ENCODE measurements at regions not wholly inside any gene's neighbourhood (a gene's known extent, or its start where the extent isn't known, plus 50 kb on each side); places are given as distances from the start of the nearest gene placed in this dataset.
A peak's percentile ranks its signal among the peaks of the same experiment; 100 is the strongest.

DNA sequence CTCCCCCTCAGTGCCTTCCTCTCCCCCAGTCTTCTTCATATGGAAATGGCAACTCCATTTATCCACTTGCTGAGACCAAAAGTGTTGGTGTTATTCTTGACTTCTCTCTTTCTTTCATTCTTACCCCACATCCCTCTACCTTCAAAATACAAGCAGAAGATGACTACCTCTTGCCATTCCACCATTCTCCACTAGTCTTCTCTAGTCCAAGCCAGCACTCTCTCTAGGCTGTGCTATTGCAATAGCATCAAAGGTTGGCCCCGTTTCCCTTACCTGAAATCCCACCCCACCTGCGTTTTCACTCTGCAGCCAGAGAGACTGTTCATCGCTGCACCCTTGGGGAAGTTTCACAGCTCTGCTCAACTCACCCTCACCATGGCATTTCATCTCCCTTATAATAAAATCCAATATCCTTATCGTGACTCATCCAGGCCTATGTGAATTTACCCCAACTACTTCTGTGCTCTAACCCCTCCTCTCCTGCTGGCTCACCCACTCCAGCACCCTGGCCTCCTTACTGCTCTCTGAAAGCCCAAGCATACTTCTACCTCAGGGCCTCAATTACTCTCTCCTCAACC, 109.1 kb downstream of the LSM5 start:
- Histone ChIP-seq H3K27me3 (ENCODE audit: low read depth) (peaks cover 61% of the 10 kb centered on the region), H3K4me1 (no peaks in the 10 kb centered on the region), H3K9me3 (replicated peaks) (no peaks in the 10 kb centered on the region), H3K36me3 (no peaks in the 10 kb centered on the region), H3K27ac (replicated peaks) (no peak overlapping the region), H3K4me3 (no peak overlapping the region)
- intact Hi-C loops (cut with micrococcal nuclease) = no loop called here
- DNase-seq = no peak
- TF ChIP-seq, protein P1, sequence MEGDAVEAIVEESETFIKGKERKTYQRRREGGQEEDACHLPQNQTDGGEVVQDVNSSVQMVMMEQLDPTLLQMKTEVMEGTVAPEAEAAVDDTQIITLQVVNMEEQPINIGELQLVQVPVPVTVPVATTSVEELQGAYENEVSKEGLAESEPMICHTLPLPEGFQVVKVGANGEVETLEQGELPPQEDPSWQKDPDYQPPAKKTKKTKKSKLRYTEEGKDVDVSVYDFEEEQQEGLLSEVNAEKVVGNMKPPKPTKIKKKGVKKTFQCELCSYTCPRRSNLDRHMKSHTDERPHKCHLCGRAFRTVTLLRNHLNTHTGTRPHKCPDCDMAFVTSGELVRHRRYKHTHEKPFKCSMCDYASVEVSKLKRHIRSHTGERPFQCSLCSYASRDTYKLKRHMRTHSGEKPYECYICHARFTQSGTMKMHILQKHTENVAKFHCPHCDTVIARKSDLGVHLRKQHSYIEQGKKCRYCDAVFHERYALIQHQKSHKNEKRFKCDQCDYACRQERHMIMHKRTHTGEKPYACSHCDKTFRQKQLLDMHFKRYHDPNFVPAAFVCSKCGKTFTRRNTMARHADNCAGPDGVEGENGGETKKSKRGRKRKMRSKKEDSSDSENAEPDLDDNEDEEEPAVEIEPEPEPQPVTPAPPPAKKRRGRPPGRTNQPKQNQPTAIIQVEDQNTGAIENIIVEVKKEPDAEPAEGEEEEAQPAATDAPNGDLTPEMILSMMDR (IDR thresholded peaks at IDR 0.05; ENCODE audit: borderline replicate concordance) = no peak

DNA sequence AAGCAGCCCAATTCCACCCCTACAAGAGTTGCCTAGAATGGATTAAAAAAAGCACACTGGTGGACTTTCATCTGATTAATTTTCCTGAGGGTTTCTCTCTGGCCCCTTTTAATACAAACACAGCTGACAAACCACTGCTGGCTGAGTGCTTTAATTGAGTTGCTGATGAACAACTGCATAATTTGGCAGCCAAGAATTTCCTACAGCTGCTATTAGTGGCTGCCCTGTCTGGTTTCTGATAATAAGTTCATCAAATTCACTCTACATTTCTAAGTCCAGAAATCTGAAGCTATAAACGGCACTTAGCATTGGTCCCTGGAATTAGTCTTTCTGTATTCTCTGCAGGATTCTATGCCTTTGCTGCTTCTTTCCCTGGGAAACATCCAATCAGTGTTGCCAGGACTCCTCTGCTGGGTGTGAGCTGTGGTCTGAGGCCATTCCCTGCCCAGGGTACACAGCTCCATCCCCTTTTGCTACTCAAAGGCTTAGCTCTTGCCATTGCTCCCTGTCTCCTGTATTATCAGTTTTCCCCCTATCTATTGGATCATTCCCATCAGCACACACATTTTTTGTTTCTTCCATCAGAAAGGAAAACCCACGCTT, 110.6 kb downstream of the LSM5 start:
- TF ChIP-seq, protein P1 (IDR thresholded peaks at IDR 0.05; ENCODE audit: borderline replicate concordance) = no peak
- intact Hi-C loops (cut with micrococcal nuclease) = no loop called here
- peaks cover 53% of the 10 kb centered on the region for H3K27me3 ChIP-seq (ENCODE audit: low read depth)
- H3K4me1 ChIP-seq = no peaks in the 10 kb centered on the region
- H3K9me3 ChIP-seq (replicated peaks) = no peaks in the 10 kb centered on the region
- H3K27ac ChIP-seq (replicated peaks) = no peak overlapping the region
- H3K4me3 ChIP-seq = no peak overlapping the region
- DNase-seq = no peak
- H3K36me3 ChIP-seq = no peaks in the 10 kb centered on the region

DNA sequence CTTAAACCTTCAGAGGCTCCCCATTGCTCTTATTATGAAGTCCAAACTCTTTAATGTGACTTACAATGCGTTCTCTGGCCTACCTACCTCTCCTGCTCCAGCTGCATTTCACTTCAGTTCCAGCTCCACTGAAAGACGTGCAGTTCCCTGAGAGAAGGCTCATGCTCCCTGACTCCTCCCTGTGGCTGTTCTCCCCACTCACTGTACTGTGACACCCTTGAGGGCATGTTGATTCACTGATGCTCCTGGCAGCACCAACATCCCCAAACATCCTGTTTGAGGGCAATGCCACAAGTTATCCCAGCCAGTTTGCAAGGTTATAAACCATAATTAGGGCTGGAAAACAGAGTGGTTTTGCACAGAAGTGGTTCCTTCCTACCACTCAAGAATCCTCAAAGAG, 111.2 kb downstream of the LSM5 start:
- no peak for DNase-seq
- Histone ChIP-seq H3K36me3 (no peaks in the 10 kb centered on the region), H3K27me3 (ENCODE audit: low read depth) (peaks cover 52% of the 10 kb centered on the region), H3K9me3 (replicated peaks) (no peaks in the 10 kb centered on the region), H3K4me3 (no peak overlapping the region), H3K4me1 (no peaks in the 10 kb centered on the region), H3K27ac (replicated peaks) (no peak overlapping the region)
- TF ChIP-seq, protein P1 (IDR thresholded peaks at IDR 0.05; ENCODE audit: borderline replicate concordance) = peak; percentile 12
- intact Hi-C loops (cut with micrococcal nuclease) = no loop called here

DNA sequence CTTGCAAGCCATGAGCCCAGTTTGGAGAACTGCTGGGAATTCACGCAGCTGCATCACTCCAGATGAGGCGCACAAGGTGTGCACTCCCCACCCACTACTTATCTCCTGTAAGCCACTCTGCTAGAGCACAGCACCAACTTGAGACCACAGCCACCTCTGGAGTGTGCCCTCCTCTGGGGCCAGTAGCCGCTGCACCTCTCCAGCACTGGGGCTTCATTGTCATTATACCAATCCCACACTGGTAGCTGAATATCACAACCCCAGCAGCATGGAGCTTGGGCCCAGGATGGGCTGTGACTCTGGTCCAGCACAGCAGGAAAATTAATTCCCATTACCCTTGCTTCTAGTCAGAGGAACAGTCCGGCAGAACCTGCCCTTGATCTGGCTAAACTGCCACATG, 125.6 kb downstream of the LSM5 start:
- TF ChIP-seq, protein P1 (IDR thresholded peaks at IDR 0.05; ENCODE audit: borderline replicate concordance) = no peak
- DNase-seq = no peak
- no peak overlapping the region for H3K4me3 ChIP-seq
- intact Hi-C loops (cut with micrococcal nuclease) = no loop called here
- no peak overlapping the region for H3K27ac ChIP-seq (replicated peaks)
- H3K9me3 ChIP-seq (replicated peaks) = peaks cover 39% of the 10 kb centered on the region
- peaks cover 57% of the 10 kb centered on the region for H3K27me3 ChIP-seq (ENCODE audit: low read depth)
- no peaks in the 10 kb centered on the region for H3K4me1 ChIP-seq
- H3K36me3 ChIP-seq = no peaks in the 10 kb centered on the region

DNA sequence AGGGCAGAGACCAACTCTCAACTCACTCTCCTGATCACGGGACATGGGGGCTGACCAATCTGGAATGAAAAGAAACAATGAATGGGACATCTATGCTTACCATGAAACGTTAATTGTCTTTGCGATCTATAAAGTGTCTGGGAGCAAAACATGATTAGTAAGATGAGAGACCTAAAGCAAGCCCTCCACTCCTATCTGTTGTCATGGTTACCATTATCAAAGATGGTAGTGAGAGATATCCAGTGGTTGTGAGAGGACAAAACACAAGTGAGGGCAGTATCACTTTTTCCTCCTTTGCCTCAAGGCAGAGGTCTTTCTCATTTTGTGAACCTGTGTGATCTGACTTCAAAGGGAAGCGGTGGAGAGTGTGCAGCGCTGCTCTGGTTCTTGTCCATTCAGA, 130.1 kb downstream of the LSM5 start:
- intact Hi-C loops (cut with micrococcal nuclease) = no loop called here
- Histone ChIP-seq H3K4me3 (no peak overlapping the region), H3K9me3 (replicated peaks) (no peaks in the 10 kb centered on the region), H3K27ac (replicated peaks) (no peak overlapping the region), H3K36me3 (no peaks in the 10 kb centered on the region), H3K4me1 (no peaks in the 10 kb centered on the region), H3K27me3 (ENCODE audit: low read depth) (peaks cover 69% of the 10 kb centered on the region)
- DNase-seq = no peak
- TF ChIP-seq, protein P1 (IDR thresholded peaks at IDR 0.05; ENCODE audit: borderline replicate concordance) = no peak
